Embryonic facial prominence (tissue), 1 donor: ENCODE measurements at regions not wholly inside any gene's neighbourhood (a gene's known extent, or its start where the extent isn't known, plus 50 kb on each side); places are given as distances from the start of the nearest gene placed in this dataset.

Experiments
- DNase-seq: peaks from one replicate; pipeline ENCODE4 v3.0.0-alpha.2; 2016; ENCODE audit errors: extremely low spot score

DNA sequence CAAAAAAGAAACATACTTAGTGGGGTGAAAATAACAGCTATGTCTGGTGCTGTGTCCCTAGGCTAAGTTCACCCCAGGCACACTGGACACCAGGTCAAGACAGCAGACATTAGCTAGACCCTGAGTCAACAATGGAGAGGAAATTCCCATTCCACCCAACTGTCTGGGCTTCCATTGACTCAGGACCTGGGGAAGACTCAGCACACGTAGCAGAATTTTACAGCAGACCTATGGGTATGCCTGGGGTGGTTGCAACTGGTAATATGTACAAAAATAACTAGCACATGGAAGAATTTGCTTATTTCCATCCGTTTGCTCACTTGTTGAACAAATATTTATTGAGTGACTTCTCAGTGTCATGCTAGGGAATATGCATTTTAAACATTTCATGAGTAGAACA is 117.0 kb downstream of the GAS1 start:
- no peak for DNase-seq

DNA sequence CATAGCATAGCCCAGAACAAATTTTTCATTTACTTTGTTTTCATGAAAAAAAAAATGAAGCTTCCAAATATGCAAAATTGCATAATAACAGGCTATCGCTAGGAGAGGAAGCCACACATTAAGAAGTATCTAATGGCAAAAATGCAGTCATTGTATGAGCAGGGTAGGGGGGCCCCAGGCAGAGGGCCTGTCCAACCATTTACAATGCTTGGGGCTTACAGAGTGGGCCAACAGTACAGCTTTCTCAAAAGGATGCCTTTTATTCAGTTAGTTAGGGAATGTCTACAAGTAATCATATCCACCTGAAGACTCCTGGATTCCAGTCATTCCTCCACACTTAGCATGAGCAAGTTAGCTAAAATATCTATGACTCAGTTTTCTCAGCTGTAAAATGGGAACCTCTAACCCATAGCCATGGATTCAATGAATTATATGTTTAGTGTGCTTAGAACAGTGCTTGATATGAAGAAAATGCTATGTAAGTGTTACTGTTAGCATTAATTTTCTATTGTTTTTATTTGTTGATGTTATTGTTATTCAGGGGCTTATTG is 117.7 kb downstream of the GAS1 start:
- no peak for DNase-seq

GRCh38 chr9:86828631-86829030 is 118.7 kb downstream of the GAS1 start:
- no peak for DNase-seq

GRCh38 chr9:86827893-86828292 is 119.4 kb downstream of the GAS1 start:
- no peak for DNase-seq

- DNase-seq: no peak
Observed at GRCh38 chr9:86825299-86825698, 122.0 kb downstream of the GAS1 start.

DNA sequence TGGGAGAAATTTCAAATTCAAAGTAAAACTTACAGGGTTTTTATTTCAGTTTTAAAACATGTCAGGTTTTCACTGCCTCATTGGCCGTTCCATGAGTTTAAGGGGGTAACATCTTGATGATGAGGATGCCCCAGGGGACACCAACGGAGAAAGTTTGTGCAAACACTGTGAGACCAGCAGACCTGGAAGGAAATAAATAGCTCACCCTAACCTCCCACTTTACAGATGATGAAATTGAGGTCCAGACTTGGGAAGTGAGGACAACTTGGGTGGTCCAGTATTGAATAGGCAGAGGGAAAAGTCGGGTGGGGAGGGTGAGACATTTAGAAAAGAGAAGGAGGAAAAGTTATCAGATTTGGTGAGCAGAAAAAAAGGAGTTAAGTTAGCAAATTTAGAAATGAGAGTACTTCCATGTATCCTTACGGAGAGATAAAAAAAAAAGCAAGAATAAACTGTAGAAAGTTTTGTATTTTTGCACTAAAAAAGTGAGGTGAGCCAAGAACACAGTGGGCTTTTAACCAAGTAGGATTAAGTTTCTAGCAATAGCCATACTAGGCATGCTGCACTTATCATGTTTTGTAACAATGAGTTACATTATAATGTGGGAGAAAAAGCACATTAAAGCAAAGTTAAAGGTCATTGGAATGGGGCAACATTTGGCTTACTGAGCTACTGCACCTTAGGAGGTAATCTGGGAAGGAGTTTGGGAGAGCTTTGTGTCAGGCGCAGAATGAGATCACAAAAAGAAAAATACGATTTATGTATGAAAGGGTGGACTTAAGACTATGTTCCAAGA is 125.1 kb downstream of the GAS1 start:
- no peak for DNase-seq

GRCh38 chr9:86821006-86821845 is 126.1 kb downstream of the GAS1 start:
- no peak for DNase-seq

GRCh38 chr9:86819552-86819951 is 127.8 kb downstream of the GAS1 start:
- DNase-seq: no peak

GRCh38 chr9:86818636-86819035 is 128.7 kb downstream of the GAS1 start:
- no peak for DNase-seq

DNA sequence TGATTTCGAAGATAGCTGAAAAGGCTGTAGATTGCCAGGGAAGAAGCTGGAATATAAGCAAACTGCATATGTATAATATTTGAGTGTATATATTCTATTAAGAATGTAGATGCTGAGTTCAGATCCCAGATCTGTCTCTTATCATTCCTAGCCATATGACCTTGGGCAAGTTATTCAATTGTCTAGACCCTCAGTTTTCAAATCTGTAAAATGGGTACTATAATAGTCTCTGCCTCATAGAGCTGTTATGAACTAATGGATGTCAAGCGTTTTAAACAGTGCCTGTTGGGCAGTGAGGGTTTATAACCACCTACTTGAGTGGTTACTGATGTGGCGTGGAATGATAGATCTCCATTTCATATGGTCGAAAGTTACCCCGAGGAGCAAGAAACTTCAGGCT is 130.4 kb downstream of the GAS1 start:
- no peak for DNase-seq

GRCh38 chr9:86816366-86816765 is 130.9 kb downstream of the GAS1 start:
- no peak for DNase-seq

DNA sequence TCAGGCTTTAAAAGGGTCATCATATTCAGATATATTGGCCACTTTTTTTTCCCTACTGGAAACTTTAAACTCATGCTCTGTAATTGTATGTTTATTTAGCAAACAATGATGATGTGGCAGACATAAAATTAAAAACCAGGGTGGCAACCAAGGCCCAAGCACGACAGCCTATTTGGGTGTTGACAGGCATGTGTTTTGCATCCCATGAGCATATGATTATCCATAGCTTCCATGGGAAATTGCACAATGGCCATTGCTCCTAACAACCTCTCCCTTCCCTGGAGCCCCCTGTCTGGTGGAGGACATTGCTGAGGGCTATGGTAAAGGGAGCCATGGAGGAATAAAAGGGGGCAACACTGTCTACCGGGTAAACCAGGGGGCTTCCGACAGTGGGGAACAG is 134.7 kb downstream of the GAS1 start:
- no peak for DNase-seq

DNA sequence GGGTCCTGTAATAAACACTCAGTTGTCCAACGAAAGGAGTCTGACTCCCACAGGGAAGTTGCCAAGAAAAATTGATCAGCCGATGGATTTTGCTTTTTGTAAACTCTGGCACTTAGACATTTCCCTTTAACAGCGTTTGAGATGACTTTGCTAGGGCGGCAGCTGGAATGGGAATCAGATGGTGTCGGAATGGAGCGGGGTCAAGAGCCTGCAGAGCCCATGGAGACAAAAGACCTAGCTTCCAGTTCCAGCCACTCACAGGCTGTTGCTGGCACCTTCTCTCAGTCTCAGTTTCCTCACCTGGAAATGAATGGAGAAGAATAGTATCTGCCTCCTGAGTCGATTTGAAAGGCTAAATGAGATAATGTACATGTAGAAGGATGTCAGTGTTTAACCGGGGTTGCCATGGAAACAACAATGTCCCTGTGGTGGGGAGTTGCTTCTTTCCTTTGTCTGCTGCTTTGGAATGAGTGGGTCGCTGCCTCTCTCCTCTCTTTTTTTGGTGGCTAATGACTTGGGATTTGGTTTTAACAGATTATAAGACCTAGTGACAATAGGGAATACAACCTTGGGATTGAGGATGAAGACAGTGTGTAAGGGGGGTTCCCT is 137.4 kb downstream of the GAS1 start:
- DNase-seq: no peak

- DNase-seq: no peak
Observed at GRCh38 chr9:86809151-86809550, 138.2 kb downstream of the GAS1 start.

DNA sequence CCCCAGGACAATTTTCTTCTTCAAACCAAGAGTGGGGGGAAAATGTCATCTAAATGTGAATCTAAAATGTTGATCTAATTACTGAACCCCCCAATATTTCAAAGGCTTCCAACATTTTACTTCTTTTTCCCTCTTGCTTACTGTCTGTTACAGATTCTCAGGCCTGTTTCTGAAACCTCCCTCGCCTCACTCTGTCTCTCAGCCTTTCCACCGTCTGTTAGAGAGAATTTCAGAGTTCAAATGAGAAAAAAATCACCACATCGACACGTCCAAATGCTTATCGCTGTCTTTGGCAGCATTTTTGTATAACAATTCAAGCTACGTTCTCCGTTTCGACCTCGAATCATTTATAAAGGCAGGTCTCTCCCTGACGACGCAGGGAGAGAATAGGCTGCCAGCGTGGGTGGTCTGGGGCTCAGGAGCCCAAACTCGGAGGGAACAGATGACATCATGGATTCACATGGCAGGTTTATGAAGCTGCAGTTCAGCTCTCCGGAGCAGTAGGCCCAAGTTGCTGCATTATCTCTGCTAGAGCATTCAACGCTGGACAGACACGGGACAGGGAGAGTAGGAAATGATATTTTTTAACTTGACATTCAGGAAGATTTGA is 139.8 kb downstream of the GAS1 start:
- peak; percentile 50 for DNase-seq

GRCh38 chr9:86804011-86804410 is 143.3 kb downstream of the GAS1 start:
- no peak for DNase-seq

- no peak for DNase-seq
Observed at GRCh38 chr9:86802900-86803673, 144.2 kb downstream of the GAS1 start.

GRCh38 chr9:86801246-86801645 is 146.1 kb downstream of the GAS1 start:
- peak; percentile 64 for DNase-seq

- DNase-seq: no peak
Observed at GRCh38 chr9:86800681-86801080, 146.6 kb downstream of the GAS1 start.

- no peak for DNase-seq
Observed at GRCh38 chr9:86798966-86799365, 148.3 kb downstream of the GAS1 start.

DNA sequence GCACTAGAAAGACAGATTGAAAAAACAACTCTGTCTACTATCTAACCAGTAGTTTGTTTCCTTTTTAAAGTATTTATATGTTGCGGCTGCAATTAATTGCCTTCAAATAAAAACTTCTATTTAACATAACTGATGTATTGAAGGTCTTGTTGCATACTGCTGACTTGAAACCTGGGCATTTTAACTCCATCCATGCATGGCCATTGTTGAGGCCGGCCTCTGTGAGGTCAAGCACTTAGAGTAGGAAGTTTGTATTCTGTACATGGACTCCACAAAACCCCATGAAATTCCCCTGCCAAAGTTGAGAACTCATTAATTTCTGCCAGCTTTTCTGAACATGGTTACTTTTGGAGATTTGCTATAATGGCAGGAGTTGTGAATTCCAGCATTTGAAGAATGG is 150.6 kb downstream of the GAS1 start:
- DNase-seq: no peak
